Neural progenitor cell (in vitro differentiated cells): ENCODE measurements at regions not wholly inside any gene's neighbourhood (a gene's known extent, or its start where the extent isn't known, plus 50 kb on each side); places are given as distances from the start of the nearest gene placed in this dataset.

Experiments
- DNase-seq: peaks from one replicate; pipeline ENCODE4 v3.0.0-alpha.2; 2016; ENCODE audit warnings: low spot score
- H2AFZ ChIP-seq: fragments of 200-600 bp; sonication (generic); replicated peaks from 2 replicates; pipeline ENCODE4 v1.6.1; 2016; ENCODE audit warnings: antibody characterized with exemption
- H3F3A ChIP-seq: fragments of 200-600 bp; sonication (generic); 2 replicates; pipeline ENCODE4 v1.6.1; 2016; ENCODE audit warnings: antibody characterized with exemption, low read depth
- H3K27ac ChIP-seq: fragments of 200-600 bp; sonication (generic); 2 replicates; pipeline ENCODE4 v1.5.1; 2016; ENCODE audit warnings: mild to moderate bottlenecking
- H3K27me3 ChIP-seq: fragments of 200-600 bp; sonication (generic); 2 replicates; pipeline ENCODE4 v1.6.1; 2016; ENCODE audit warnings: mild to moderate bottlenecking, moderate library complexity
- H3K36me3 ChIP-seq: fragments of 200-600 bp; sonication (generic); 2 replicates; pipeline ENCODE4 v1.5.1; 2016
- H3K4me1 ChIP-seq: fragments of 200-600 bp; sonication (generic); 2 replicates; pipeline ENCODE4 v1.6.1; 2016; ENCODE audit warnings: mixed run types
- H3K4me2 ChIP-seq: fragments of 200-600 bp; sonication (generic); 2 replicates; pipeline ENCODE4 v1.6.1; 2016
- H3K4me3 ChIP-seq: fragments of 200-600 bp; sonication (generic); 2 replicates; pipeline ENCODE4 v1.5.1; 2016
- H3K79me2 ChIP-seq: fragments of 200-600 bp; sonication (generic); 2 replicates; pipeline ENCODE4 v1.6.1; 2016; ENCODE audit warnings: low read depth
- H3K9ac ChIP-seq: fragments of 200-600 bp; sonication (generic); 2 replicates; pipeline ENCODE4 v1.6.1; 2016
- H3K9me3 ChIP-seq: fragments of 200-600 bp; sonication (generic); 2 replicates; pipeline ENCODE4 v1.5.1; 2016; ENCODE audit warnings: low read depth
- H4K20me1 ChIP-seq: fragments of 200-600 bp; sonication (generic); 2 replicates; pipeline ENCODE4 v1.6.1; 2016; ENCODE audit warnings: low read depth
- H3K27ac Mint-ChIP-seq: 3 replicates; pipeline ENCODE4 v1.8.0; 2021; ENCODE audit warnings: mixed read lengths
- H3K27me3 Mint-ChIP-seq: 2 replicates; pipeline ENCODE4 v1.8.0; 2022; ENCODE audit warnings: low read depth, mild to moderate bottlenecking, inconsistent platforms, moderate library complexity, mixed read lengths; ENCODE audit not compliant: insufficient read depth
- H3K36me3 Mint-ChIP-seq: 3 replicates; pipeline ENCODE4 v1.8.0; 2021; ENCODE audit warnings: mixed read lengths
- H3K4me1 Mint-ChIP-seq: 3 replicates; pipeline ENCODE4 v1.8.0; 2021; ENCODE audit warnings: mixed read lengths
- H3K4me3 Mint-ChIP-seq: 3 replicates; pipeline ENCODE4 v1.8.0; 2021; ENCODE audit warnings: mild to moderate bottlenecking, moderate library complexity, mixed read lengths
- H3K9me3 Mint-ChIP-seq: 3 replicates; pipeline ENCODE4 v1.8.0; 2020; ENCODE audit warnings: mixed read lengths
- EZH2 ChIP-seq: fragments of 200-600 bp; sonication (generic); IDR thresholded peaks from 2 replicates; pipeline ENCODE4 v1.6.1; 2017; ENCODE audit warnings: antibody characterized with exemption, mild to moderate bottlenecking, moderate library complexity
- EZH2phosphoT487 ChIP-seq: fragments of 200-600 bp; sonication (generic); IDR thresholded peaks from 2 replicates; pipeline ENCODE4 v1.6.1; 2017; ENCODE audit warnings: antibody characterized with exemption
- TF ChIP-seq, protein P1 (sequence below): fragments of 200-600 bp; sonication (generic); IDR thresholded peaks from 2 replicates; pipeline ENCODE4 v1.5.1; 2017; ENCODE audit warnings: antibody characterized with exemption, mild to moderate bottlenecking

DNA sequence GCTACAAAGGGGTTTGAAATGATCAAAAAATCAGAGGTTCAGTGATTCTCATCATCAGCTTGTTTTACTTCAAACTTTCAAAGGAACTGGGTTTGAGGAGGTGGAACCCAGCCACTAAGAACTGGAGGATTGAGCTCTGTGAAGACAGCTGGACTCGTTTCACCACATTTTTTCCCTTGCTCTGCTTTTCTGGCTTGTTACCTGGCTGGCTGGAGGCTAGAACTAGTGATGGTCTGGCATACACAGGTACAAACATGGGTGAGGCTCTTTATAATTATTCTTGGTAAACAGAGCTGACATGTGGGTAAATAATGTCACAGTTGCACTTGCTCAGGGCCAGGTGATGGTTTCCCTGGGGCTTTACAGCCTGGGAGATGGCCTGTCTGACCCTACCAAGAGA lies 352.5 kb downstream of the FGFR2 start:
- Histone ChIP-seq H3K9ac (no peak overlapping the region), H3K36me3 (no peaks in the 10 kb centered on the region), H2AFZ (no peak overlapping the region), H3K9me3 (no peaks in the 10 kb centered on the region), H3K79me2 (no peaks in the 10 kb centered on the region), H3K4me2 (no peak overlapping the region), H3K27me3 (no peaks in the 10 kb centered on the region), H3K4me1 (no peaks in the 10 kb centered on the region), H3K4me3 (no peak overlapping the region), H4K20me1 (no peaks in the 10 kb centered on the region), H3K27ac (no peak overlapping the region), H3F3A (peaks cover 4% of the 10 kb centered on the region)
- H3K27me3 Mint-ChIP-seq: no peaks in the 10 kb centered on the region
- H3K9me3 Mint-ChIP-seq: peaks cover 6% of the 10 kb centered on the region
- H3K4me1 Mint-ChIP-seq: peaks cover 6% of the 10 kb centered on the region
- H3K27ac Mint-ChIP-seq: no peak overlapping the region
- no peak overlapping the region for H3K4me3 Mint-ChIP-seq
- H3K36me3 Mint-ChIP-seq: peaks cover 2% of the 10 kb centered on the region
- TF ChIP-seq EZH2phosphoT487: no peak
- no peak for TF ChIP-seq EZH2
- TF ChIP-seq, protein P1, sequence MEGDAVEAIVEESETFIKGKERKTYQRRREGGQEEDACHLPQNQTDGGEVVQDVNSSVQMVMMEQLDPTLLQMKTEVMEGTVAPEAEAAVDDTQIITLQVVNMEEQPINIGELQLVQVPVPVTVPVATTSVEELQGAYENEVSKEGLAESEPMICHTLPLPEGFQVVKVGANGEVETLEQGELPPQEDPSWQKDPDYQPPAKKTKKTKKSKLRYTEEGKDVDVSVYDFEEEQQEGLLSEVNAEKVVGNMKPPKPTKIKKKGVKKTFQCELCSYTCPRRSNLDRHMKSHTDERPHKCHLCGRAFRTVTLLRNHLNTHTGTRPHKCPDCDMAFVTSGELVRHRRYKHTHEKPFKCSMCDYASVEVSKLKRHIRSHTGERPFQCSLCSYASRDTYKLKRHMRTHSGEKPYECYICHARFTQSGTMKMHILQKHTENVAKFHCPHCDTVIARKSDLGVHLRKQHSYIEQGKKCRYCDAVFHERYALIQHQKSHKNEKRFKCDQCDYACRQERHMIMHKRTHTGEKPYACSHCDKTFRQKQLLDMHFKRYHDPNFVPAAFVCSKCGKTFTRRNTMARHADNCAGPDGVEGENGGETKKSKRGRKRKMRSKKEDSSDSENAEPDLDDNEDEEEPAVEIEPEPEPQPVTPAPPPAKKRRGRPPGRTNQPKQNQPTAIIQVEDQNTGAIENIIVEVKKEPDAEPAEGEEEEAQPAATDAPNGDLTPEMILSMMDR: no peak
- DNase-seq: no peak

DNA sequence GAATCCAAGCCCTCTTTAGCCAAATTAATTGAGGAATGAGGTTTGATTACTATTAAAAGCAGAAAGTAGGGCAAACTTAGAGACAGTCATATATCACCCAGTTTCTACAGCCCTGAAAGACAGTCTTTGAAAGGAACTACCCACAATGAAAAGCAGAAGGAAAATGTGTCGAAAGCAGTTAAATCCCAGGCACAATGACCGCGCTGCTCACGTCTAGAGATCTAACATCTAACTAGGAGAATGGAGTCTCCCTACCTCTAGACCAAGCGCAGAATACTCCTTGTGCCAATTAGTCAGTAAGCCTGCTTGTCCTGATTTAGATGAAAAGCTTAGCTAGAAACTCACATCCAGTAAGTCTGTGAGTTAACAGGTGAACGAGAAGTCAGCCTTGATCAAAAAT lies 350.0 kb downstream of the FGFR2 start:
- DNase-seq: no peak
- Histone ChIP-seq H3K4me2 (no peak overlapping the region), H4K20me1 (no peaks in the 10 kb centered on the region), H3K36me3 (no peaks in the 10 kb centered on the region), H3F3A (peaks cover 4% of the 10 kb centered on the region), H3K27me3 (no peaks in the 10 kb centered on the region), H3K9ac (no peak overlapping the region), H3K4me3 (no peak overlapping the region), H3K9me3 (no peaks in the 10 kb centered on the region), H3K4me1 (no peaks in the 10 kb centered on the region), H3K79me2 (no peaks in the 10 kb centered on the region), H2AFZ (no peak overlapping the region), H3K27ac (no peak overlapping the region)
- no peak overlapping the region for H3K27ac Mint-ChIP-seq
- peaks cover 12% of the 10 kb centered on the region for H3K4me1 Mint-ChIP-seq
- H3K36me3 Mint-ChIP-seq: peaks cover 2% of the 10 kb centered on the region
- peaks cover 1% of the 10 kb centered on the region for H3K27me3 Mint-ChIP-seq
- TF ChIP-seq EZH2 (no peak), EZH2phosphoT487 (no peak)
- TF ChIP-seq, protein P1: no peak
- H3K9me3 Mint-ChIP-seq: peaks cover 6% of the 10 kb centered on the region
- no peak overlapping the region for H3K4me3 Mint-ChIP-seq

DNA sequence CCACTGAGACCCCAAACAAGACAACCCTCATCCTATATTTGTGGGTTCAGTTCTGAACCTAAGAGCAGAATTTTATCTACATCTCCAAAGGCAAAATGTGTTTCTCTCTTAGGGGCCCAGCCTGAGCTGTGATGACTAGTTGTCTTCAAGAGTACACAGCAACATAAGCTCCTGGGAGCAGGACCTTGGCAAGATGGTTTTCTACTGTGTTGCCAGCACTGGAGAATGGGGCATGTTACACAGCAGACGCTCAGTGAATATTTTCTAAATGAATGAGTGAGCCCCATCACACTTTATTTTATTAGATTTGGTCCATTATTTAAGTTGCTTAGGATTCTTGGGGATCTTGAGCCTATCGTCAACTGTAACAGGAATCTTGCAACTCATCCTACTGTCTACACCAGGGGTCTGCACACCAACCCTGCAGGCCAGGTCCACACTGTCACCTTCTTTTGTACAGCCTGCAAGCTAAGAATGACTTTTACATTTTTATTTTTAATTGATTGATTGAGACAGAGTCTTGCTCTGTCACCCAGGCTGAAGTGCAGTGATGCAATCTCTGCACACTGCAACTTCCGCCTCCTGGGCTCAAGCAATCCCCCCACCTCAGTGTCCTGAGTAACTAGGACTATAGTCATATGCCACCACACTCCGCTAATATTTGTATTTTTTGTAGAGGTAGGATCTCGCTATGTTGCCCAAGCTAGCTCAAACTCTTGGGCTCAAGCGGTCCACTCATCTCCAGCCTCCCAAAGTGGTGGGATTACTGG lies 347.1 kb downstream of the FGFR2 start:
- H3K27me3 ChIP-seq: no peaks in the 10 kb centered on the region
- peaks cover 10% of the 10 kb centered on the region for H3K4me1 Mint-ChIP-seq
- H3F3A ChIP-seq: peaks cover 4% of the 10 kb centered on the region
- no peaks in the 10 kb centered on the region for H3K4me1 ChIP-seq
- no peaks in the 10 kb centered on the region for H3K9me3 ChIP-seq
- H3K36me3 ChIP-seq: no peaks in the 10 kb centered on the region
- H3K27me3 Mint-ChIP-seq: peaks cover 2% of the 10 kb centered on the region
- no peak overlapping the region for H3K9ac ChIP-seq
- no peak overlapping the region for H3K4me2 ChIP-seq
- no peaks in the 10 kb centered on the region for H4K20me1 ChIP-seq
- no peak overlapping the region for H2AFZ ChIP-seq
- H3K4me3 Mint-ChIP-seq: no peak overlapping the region
- no peak overlapping the region for H3K27ac Mint-ChIP-seq
- no peaks in the 10 kb centered on the region for H3K79me2 ChIP-seq
- no peaks in the 10 kb centered on the region for H3K9me3 Mint-ChIP-seq
- TF ChIP-seq EZH2phosphoT487 (no peak), EZH2 (no peak)
- TF ChIP-seq, protein P1: no peak
- H3K27ac ChIP-seq: no peak overlapping the region
- H3K4me3 ChIP-seq: no peak overlapping the region
- no peaks in the 10 kb centered on the region for H3K36me3 Mint-ChIP-seq
- no peak for DNase-seq
